ENCODE measurements at regions not wholly inside any gene's neighbourhood (a gene's known extent, or its start where the extent isn't known, plus 50 kb on each side); places are given as distances from the start of the nearest gene placed in this dataset.

- H3K9me3 ChIP-seq (ENCODE audit: control insufficient read depth in 1 of 2, insufficient read depth in 1 of 2, low read length in 2 of 2), result peaks cover 4 to 11% of the 10 kb centered on the region in 2 experiments
- no peaks in the 10 kb centered on the region for H3K36me3 ChIP-seq (ENCODE audit: insufficient read depth, low read length)
- H3K4me1 Mint-ChIP-seq (ENCODE audit: low read depth), result no peaks in the 10 kb centered on the region
- no peak overlapping the region for H3K27ac ChIP-seq (ENCODE audit: low read depth in 1 of 2, low read length in 2 of 2)
- POLR2A ChIA-PET, result no interaction called here
- TF ChIP-seq, protein P1, sequence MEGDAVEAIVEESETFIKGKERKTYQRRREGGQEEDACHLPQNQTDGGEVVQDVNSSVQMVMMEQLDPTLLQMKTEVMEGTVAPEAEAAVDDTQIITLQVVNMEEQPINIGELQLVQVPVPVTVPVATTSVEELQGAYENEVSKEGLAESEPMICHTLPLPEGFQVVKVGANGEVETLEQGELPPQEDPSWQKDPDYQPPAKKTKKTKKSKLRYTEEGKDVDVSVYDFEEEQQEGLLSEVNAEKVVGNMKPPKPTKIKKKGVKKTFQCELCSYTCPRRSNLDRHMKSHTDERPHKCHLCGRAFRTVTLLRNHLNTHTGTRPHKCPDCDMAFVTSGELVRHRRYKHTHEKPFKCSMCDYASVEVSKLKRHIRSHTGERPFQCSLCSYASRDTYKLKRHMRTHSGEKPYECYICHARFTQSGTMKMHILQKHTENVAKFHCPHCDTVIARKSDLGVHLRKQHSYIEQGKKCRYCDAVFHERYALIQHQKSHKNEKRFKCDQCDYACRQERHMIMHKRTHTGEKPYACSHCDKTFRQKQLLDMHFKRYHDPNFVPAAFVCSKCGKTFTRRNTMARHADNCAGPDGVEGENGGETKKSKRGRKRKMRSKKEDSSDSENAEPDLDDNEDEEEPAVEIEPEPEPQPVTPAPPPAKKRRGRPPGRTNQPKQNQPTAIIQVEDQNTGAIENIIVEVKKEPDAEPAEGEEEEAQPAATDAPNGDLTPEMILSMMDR (IDR thresholded peaks at IDR 0.05), result no peak
- no peaks in the 10 kb centered on the region for H3K27me3 ChIP-seq (ENCODE audit: control insufficient read depth in 1 of 2, insufficient read depth in 2 of 2, low read length in 2 of 2)
- H3K9me3 Mint-ChIP-seq, result peaks cover 21% of the 10 kb centered on the region
- intact Hi-C loops (cut with DNase I, micrococcal nuclease), result no loop called here
- H3K36me3 Mint-ChIP-seq (ENCODE audit: low read depth), result no peaks in the 10 kb centered on the region
- ATAC-seq (ENCODE audit: poor library complexity) (no peak), DNase-seq (no peak)
- no peak overlapping the region for H3K4me3 ChIP-seq (ENCODE audit: low read length)
- no peaks in the 10 kb centered on the region for H3K4me1 ChIP-seq (ENCODE audit: insufficient read depth, low read length)
- CTCF ChIA-PET, result no interaction called here
- H3K27ac Mint-ChIP-seq, result no peak overlapping the region
- no peaks in the 10 kb centered on the region for H3K27me3 Mint-ChIP-seq
- H3K4me3 Mint-ChIP-seq, result no peak overlapping the region
Observed at GRCh38 chr2:116435648-116436047, 1378.8 kb upstream of the DDX18 start.

DNA sequence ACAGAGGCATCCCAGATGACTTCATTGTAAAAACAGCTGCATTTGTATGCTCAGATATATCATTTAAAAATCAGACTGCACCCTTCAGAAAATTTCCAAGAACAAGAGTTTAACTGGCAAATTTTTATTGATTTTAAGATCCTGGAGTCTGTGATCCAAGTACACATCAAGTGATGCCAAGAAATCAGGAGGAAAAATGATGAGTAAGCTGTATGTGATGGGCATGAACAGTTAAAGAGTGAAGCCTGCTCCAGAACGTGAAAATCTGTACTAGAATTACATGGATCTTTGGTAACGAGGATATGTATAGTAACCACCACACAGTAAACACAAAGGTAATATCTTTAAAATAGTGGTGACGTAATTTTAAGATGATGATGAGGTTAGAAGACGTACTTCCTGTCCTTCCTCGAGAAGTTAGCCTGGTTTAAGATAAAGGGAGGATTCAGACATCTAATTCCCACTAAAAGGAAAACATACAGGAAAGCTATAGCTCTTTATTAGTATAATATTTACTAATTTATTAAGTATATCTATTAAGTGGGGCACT is 1374.3 kb upstream of the DDX18 start:
- TF ChIP-seq, protein P1 (IDR thresholded peaks at IDR 0.05), result no peak
- POLR2A ChIA-PET, result no interaction called here

GRCh38 chr2:116442418-116442817 is 1372.1 kb upstream of the DDX18 start:
- ChIA-PET POLR2A (no interaction called here), CTCF (no interaction called here)
- Histone ChIP-seq H3K4me3 (ENCODE audit: low read length) (no peak overlapping the region), H3K9me3 (ENCODE audit: control insufficient read depth in 1 of 2, insufficient read depth in 1 of 2, low read length in 2 of 2) (peaks cover 0 to 7% of the 10 kb centered on the region in 2 experiments), H3K27me3 (ENCODE audit: control insufficient read depth in 1 of 2, insufficient read depth in 2 of 2, low read length in 2 of 2) (no peaks in the 10 kb centered on the region), H3K27ac (ENCODE audit: low read depth in 1 of 2, low read length in 2 of 2) (no peak overlapping the region), H3K36me3 (ENCODE audit: insufficient read depth, low read length) (no peaks in the 10 kb centered on the region), H3K4me1 (ENCODE audit: insufficient read depth, low read length) (no peaks in the 10 kb centered on the region)
- DNase-seq (no peak), ATAC-seq (ENCODE audit: poor library complexity) (no peak)
- Mint-ChIP-seq H3K36me3 (ENCODE audit: low read depth) (no peaks in the 10 kb centered on the region), H3K4me1 (ENCODE audit: low read depth) (no peaks in the 10 kb centered on the region), H3K9me3 (peaks cover 32% of the 10 kb centered on the region), H3K27ac (no peak overlapping the region), H3K4me3 (no peak overlapping the region), H3K27me3 (no peaks in the 10 kb centered on the region)
- TF ChIP-seq, protein P1 (IDR thresholded peaks at IDR 0.05), result no peak
- intact Hi-C loops (cut with DNase I, micrococcal nuclease), result no loop called here

More for the DNA sequence above, 1374.3 kb upstream of the DDX18 start:
- Histone ChIP-seq H3K4me3 (ENCODE audit: low read length) (no peak overlapping the region), H3K36me3 (ENCODE audit: insufficient read depth, low read length) (no peaks in the 10 kb centered on the region), H3K27ac (ENCODE audit: low read depth in 1 of 2, low read length in 2 of 2) (no peak overlapping the region), H3K27me3 (ENCODE audit: control insufficient read depth in 1 of 2, insufficient read depth in 2 of 2, low read length in 2 of 2) (no peaks in the 10 kb centered on the region), H3K4me1 (ENCODE audit: insufficient read depth, low read length) (no peaks in the 10 kb centered on the region), H3K9me3 (ENCODE audit: control insufficient read depth in 1 of 2, insufficient read depth in 1 of 2, low read length in 2 of 2) (peaks cover 0 to 13% of the 10 kb centered on the region in 2 experiments)
- H3K4me1 Mint-ChIP-seq (ENCODE audit: low read depth), result no peaks in the 10 kb centered on the region
- intact Hi-C loops (cut with DNase I, micrococcal nuclease), result no loop called here
- H3K27ac Mint-ChIP-seq, result no peak overlapping the region
- ATAC-seq (ENCODE audit: poor library complexity) (no peak), DNase-seq (no peak)
- no peak overlapping the region for H3K4me3 Mint-ChIP-seq
- CTCF ChIA-PET, result no interaction called here
- no peaks in the 10 kb centered on the region for H3K36me3 Mint-ChIP-seq (ENCODE audit: low read depth)
- H3K27me3 Mint-ChIP-seq, result no peaks in the 10 kb centered on the region
- peaks cover 20% of the 10 kb centered on the region for H3K9me3 Mint-ChIP-seq
